ENCODE measurements at regions not wholly inside any gene's neighbourhood (a gene's known extent, or its start where the extent isn't known, plus 50 kb on each side); places are given as distances from the start of the nearest gene placed in this dataset.

DNA sequence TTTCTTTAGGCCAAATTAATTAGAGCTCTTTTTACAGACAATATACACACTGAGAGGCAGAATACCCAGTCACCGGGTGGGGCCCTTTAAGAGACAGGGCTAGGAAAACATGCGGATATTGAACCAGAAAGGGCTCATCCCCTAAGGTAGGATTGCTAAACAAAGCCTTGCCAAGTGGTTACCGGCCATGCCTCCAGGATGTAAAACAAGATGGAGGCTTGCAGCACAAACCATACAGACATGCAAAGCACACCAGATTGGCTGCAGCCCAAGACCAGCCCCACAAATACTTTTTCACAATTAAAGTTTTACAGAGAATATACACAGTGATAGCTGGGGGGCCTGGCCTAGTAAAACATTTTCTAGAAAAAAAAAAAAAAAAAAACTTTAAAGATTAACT is 210.0 kb downstream of the KLHL4 start:
- no peak for DNase-seq

DNA sequence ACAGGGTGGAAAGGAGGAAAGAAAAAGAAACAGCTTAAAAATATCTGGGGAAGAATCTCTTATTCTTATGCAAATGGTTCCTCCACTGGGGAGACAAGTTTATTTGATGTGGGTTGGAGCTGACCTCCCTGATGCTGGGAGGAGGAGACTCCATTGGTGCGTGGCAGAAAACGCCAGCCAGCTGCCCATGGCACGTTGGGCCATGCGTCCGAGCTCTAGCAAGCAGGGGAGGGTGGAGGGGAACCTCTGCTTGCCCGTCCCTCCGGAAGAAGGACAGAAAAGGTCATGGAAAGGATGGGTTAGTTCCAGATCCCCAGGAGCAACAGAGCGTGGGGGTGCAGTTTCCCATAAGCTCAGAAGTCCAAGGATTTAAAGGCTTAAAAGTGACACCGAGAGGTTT is 210.4 kb downstream of the KLHL4 start:
- no peak for DNase-seq

DNA sequence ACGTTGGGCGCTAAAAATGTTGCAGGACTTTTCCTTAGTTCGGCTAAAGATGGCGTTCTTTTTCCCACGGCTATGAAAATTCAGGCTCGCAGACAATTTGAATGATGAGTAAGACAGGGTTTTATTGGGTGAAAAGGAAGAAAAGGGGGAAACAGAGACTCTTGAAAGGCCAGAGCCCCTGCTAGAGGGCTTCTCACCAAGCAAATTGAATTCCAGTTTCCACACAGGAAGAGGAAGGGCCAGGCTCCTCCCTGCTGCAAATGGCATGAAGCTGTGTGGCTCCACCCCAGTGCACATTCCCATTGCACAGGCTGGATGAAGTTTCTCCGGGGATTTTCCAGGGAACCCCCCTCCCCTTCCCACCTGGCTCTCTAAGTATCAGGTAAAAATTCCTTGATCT is 210.9 kb downstream of the KLHL4 start:
- no peak for DNase-seq

DNA sequence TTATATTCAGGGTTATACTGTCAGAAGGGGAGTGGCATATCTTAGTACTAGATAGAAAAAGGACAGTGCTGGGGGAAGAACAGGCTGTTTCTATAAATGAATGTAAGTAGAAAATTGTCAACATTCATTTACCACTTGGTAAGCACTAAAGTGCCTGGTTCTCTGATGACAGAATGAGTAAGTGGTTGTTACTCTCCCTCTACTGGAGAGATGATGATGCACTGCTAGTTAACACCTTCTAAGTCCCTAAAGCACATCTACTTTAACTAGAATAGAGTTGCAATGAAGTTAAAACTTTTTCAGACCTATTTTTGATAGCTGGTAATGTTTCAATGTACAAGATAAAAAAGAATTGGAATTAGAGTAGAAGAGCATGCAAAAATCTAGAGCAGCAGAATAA is 214.5 kb downstream of the KLHL4 start:
- DNase-seq = no peak

DNA sequence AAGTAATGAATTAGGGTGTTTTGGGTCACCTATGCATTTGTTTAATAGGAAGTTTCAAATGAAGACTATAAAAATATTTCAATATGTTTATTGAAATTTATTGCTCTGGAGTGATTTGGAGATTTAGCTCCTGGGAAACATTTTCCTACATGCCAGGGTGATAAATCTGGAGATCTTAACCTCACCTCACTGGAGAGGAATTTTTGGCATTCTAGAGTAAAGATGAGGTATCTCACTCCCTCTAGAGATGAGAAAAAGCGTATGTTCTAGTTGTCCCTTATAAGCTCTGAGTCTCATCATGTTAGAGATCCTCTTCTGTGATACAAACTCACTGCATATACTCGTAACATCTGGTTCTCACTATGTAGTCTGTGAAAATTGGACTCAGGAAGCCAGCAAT is 219.0 kb downstream of the KLHL4 start:
- no peak for DNase-seq

DNA sequence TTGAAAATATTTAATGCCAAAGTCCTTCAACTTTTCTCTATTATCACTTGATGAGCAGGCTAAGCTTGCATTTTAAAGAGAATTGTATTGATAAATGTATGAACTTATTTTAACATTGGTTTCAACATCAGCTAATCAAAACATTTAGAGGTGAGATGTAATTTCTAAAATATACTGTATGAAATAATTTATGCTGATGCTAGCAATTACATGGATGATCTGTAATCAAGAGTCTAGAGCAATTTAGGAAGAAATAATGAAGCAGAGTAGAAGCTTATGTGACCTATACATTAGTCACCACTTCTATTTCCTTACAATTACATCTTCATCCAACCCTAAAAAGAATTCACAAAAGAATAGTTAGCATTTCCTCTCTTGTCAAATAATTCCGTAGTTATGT is 226.8 kb downstream of the KLHL4 start:
- no peak for DNase-seq

DNA sequence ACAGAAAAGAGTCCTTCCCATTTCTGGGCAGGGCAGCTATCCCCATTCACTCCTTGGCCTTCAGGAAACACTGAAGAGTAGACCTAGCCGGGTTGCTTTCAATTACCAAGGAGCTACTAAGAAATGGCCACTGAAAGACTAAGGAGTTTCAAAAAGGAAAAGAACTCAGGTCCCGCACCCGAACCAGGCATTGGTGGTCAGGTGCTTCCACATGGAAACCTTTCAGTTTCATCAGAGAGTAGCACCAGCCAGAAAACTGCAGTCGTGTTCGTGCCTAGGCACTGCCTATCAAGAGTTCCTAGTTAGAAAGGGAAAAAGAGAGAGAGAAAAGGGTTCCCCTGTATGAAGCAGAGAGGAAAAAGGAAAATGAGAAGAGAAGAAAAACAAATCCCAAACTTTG is 237.9 kb downstream of the KLHL4 start:
- no peak for DNase-seq

DNA sequence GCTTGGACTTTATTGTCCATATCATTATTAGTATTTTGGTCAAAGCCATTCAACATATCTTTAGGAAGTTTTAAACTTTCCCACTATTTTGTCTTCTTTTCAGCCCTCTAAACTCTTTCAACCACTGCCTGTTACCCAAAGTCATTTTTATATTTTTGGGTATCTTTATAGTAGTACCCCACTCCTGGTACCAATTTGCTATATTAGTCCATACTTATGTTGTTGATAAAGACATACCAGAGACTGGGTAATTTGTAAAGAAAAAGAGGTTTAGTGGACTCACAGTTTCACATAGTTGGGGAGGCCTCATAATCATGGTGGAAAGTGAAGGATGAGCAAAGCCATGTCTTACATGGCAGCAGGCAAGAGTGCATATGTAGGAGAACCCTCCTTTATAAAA is 271.4 kb downstream of the KLHL4 start:
- no peak for DNase-seq

DNA sequence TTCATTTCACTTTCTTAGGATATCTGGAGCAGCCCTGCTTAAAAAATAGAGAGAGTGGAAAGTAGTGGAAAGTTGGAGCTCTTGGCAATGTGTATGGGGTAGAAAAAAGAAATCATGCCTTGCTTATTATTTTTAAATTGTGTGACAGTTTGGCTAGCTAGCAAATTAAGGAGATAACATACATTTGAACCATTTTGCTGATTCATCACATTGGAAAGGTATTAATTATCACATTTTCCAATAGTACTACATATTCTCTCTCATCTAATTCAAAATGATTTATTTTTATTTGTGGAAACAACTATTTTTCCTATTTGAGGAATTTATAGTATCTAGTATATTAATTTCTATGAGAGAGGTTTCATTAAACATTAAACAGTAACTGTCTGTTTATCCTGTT is 280.4 kb downstream of the KLHL4 start:
- no peak for DNase-seq

DNA sequence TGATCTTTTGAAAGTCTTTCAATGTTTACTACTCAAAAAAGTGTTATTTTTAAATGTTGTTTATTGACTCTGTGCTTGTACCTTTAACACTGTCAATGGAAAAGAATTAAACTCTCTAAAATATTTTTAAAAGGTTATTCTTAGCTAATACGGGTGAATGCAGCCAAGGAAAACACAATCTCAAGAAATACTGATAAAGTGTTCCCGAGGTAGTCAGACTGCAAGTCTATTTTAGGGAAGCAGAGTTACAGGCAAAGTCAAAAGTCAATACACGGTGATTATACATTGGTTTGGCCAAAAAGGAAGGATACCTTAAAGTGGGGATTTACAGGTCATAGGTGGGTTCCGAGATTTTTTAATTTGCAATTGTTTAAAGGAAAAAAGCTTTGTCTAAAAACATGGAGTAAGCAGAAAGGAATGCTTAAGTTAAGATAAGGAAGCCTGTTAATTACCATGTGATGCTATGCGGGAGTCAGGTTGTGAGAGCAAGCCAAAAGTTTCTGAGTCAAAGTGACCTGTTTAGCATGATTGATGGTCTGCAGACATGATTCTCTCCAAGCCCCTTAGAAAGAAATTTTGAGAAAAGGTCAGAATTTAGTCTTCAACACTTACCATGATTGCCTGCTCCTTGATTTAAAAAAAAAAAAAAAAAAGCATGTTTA is 288.4 kb downstream of the KLHL4 start:
- no peak for DNase-seq

DNA sequence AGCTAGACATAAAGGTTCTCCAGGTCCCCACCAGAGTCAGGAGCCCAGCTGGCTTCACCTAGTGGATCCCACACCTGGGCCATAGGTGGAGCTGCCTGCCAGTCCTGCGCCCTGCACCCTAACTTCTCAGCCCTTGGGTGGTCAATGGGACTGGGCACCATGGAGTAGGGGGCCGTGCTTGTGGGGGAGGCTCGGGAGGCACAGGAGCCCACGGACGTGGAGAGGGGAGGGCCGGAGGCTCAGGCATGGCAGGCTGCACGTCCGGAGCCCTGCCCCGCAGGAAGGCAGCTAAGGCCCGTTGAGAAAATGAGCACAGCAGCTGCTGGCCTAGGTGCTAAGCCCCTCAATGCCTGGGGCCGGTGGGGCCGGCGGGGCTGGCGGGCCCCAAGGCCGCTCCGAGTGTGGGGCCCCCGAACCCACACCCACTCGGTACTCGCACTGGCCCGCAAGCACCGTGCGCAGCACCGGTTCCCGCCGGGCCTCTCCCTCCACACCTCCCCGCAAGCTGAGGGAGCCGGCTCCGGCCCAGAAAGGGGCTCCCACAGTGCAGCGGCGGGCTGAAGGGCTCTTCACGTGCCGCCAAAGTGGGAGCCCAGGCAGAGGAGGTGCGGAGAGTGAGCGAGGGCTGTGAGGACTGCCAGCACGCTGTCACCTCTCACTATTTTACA is 291.1 kb downstream of the KLHL4 start:
- DNase-seq = no peak

DNA sequence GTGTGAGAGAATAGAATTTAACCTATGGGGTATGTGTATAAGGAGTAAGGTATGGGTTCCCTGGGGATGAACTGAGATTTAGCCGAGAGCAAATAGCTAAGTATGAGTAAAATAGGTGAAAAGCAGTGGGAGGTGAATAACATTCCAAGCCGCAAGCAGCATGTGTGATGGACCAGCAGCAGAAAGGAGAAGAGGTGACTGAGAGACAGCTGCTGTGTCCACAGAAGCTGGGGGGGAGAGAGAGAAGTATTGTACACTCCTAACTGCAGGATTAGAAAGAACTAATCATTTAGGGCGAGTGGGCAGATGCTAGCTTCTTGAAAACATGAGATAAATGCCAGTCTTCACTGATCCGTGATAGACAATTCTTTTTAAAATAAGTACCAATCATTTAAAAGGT is 296.0 kb downstream of the KLHL4 start:
- no peak for DNase-seq

DNA sequence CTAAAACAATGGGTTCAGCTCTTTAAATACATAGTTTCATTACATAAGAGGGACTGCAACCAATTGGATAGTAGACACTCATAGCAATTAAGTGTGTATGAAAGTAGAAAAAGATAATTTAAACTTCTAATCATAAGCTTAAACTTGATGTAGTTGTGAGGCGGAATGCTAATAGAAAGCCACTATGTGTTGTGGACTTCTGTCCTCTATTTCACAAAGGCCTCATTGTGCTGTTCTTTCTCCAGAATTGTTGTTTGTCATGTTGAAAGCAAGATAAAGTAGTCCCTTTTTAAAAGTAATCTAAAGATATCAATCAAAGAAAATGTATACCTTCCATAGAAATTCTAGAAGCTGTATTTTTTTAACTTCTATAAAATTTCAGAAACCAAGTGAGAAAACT is 329.4 kb downstream of the KLHL4 start:
- DNase-seq = no peak

DNA sequence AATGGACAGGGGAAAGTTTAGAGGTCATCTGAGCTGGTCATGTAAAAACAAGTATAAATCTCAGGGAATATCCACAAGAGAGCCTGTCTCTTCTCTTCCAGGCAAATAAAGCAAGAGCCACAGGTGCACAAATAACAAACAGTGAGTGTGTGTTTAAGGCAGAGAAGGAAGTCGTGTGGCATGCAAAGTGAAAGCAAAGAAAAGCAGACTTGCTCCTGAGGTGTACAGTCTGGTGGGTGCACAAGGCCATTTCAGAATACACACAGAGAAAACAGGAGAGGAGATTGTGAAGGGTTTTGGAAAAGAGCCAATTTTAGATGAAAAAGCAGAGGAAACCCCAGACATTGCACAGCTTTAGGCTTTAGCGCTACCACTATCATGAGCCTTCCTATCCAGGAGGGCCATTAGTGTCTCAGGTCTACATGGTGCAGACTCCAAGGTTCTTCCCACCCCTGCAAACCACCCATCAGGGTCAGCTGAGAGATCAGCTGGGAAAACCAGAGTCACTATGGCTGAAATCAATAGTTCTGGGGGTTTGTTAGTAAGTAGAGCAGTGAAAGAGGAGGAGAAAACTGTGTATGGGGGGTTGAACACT is 355.8 kb downstream of the KLHL4 start:
- no peak for DNase-seq

DNA sequence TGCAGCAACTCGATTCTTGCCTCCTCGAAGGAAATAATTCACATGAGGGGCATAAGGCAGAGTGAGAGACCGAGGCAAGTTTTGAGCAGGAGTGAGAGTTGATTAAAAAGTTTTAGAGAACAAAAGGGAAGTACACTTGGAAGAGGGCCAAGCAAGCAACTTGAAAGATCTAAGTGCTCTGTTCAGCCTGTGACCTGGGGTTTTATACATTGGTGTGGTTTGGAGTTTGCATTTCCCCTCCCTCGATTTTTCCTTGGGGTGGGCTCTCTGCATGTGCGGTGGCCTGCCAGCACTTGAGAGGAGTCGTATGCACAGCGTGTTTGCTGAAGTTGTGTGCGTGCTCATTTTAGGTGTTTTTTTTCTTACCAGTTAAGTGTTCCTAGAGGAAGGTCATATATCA is 356.4 kb downstream of the KLHL4 start:
- DNase-seq = no peak

DNA sequence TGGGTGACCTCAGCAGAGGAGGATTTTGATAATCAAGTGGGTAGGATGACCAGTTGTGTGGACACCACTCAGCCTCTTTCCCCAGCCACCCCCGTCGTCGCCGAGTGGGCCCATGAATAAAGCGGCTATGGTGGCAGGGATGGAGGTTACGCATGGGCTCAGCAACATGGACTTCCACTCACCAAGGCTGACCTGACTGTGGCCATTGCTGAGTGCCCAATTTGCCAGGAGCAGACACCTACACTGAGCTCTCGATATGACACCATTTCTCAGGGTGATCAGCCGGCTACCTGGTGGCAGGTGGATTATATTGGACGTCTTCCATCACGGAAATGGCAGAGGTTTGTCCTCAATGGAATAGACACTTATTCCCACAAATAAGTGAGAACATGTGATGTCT is 361.3 kb downstream of the KLHL4 start:
- no peak for DNase-seq

DNA sequence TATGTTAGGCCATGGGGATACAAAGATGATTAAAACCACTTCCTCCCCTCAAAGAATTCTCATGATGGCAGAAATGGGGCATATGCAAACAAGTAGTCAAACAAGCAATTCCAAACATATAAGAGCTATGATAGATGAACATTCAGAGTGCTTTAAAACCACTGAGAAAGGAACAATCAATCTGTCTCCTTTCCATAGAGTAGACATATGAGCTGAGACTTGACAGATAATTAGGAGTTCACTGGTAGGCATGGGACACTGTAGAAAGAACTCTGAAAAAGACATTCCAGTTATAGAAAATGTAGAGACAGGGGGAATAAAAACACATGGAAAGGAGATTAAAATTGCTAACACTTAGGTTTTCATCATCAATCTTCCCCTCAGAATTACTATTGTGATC is 372.8 kb downstream of the KLHL4 start:
- no peak for DNase-seq

DNA sequence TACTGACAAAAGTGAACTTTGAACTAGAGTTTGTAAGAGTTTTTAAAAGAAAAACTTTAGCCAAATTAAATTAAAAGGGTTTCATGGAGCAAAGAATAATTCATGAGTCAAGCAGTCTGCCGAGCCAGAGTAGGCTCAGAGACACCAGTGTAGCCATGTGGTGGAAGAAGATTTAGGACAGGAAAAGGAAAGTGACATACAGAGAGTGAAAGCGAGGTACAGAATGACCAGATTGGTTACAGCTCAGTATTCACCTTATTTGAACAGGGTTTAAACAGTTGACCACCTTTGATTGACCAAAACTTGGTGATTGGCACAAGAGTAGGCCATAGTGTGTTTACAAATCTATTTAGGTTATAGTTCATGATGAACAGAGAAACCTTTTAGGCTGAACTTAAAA is 377.8 kb downstream of the KLHL4 start:
- DNase-seq = no peak

DNA sequence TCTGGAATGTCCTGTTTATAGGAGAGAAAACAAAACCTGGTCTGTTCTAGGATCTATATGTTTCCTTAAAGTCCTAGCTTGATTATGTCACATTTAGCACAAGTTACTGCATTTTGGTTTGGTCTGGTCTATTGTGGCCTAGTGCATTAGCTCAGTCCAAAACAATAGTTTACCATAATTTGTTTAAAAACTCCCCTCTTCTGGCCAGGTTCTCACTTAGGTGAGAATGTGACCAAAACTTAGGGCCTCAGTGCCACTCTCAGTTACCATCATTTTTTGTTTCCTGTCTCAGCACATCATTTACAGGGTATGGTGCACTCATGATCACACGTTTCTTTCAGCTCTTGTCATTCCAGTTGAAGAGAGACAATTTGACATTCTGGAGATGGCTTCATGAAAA is 378.5 kb downstream of the KLHL4 start:
- no peak for DNase-seq

DNA sequence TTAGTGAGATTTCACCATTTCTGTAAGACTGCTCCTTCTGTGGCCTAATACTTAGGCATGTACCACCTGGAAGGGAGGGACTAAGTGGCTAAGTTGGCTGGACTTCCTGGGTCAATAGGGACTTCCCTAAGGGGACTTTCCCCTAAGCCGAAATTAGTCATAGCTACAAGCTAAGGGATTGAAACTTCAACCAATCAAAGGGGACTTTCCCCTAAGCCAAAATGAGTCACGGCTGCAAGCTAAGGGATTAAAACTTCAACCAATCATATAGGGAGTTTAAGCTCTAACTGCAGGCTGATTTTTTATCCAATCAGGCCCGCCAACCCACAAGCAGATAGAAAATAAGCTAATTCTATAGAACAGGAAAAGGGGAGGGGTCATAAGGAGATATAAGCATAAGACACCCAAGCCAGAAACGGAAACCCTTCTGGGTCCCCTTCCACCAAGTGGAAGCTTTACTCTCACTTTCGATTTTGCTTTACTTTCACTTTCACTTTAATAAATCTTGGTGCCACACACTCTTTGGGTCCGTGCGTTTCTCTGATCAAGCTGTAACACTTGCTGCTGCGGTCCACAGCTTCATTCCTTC is 382.8 kb downstream of the KLHL4 start:
- DNase-seq = peak; percentile 65

DNA sequence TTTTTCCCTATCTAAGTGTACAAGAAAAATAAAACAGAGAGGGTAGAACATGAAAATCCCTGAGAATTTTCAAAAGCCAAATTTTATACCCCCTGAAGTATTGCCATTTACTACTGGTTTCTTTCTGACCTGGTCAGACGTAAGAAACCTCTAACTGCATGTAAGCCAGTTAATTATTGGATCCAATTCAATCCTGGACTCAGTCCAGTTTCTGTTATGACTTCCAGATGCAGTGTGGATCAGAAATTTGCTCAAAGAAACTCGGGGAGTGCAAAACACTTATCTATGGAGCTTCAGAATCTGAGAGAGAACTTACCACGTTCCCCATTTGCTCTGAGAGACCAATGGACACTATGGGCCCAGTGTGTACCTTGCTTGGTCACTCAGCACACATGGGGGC is 383.5 kb downstream of the KLHL4 start:
- DNase-seq = no peak

DNA sequence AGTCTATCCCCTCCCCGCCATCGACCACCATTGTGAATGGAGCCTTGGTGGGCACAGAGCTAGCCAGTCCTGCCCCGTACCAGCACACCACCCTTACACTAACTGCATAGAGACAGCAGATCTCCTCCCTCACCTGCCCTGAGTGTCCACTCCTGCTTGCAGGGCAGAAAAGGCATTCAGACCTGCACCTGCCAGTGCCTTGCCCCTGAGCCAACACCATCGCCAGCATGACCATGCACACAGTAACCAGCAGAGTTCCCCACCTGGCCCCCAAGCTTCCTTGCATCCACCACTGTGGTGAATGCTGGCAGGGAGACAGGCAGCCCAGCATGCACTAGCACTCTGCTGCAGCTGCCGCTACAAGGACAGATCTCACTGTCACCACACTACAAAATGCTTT is 397.1 kb downstream of the KLHL4 start:
- no peak for DNase-seq

DNA sequence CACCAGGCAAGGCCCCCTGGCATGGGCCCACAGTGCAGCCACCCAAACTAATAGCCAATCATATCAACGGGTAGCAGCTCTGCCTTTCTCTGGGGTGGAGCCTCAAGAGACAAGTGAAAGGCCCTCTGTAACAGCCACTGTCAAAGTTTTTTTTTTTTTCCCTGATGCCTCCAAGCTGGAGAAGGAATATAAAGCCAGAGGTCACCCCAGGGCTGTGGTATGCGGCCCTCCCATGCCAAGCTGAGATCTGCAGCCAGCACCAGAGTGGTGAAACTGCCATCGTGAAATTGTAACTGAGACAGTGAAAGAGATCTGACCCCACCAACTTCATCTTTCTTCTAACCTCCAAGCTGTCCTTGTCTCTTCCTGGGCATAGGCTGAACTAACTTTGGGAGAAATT is 407.0 kb downstream of the KLHL4 start:
- DNase-seq = no peak

DNA sequence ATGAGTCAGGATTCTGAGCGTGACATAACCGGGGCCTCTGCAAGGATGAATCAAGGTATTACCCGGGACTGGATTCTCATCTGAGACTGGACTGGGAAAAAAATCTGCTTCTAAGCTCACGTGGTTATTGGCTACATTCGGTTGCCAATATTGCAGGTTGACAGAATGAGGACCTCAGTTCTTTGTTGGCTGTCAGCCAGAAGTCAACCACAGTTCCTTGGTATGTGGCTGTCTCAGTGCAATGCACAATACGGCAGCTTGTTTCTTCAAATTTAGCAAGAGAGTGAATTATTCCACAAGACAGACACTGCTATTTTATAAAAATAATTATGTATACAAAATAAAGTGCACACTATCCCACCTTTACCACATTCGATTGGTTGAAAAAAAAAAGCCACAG is 424.2 kb downstream of the KLHL4 start:
- DNase-seq = no peak

DNA sequence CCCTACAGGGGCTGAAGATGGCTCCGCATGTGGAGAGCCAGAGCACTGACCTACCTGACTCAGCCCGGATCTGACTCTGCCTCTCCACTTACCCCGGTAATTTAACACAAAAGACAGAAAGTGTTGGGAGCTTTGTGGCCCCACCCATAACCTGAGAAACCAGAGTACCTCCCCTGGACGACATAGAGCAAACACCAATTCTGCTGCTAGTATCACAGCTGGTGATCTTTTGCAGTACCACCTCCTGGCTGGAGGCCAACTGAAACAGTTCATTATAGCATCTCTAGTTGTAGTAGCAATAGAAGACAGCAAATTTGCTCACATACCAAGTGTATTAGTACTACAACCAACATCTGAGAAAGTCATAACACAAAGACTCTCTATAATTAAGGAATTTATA is 443.9 kb downstream of the KLHL4 start:
- no peak for DNase-seq

Measured in activated CD4-positive, alpha-beta T cell treated with anti-CD3 and anti-CD28 coated beads, Interleukin-2, Interleukin-6, amounts not matched to agents 100 ng/mL and 50 ng/mL, durations not matched to agents 16 hours and 8 hours (primary cell).